HepG2 (cell line): ENCODE measurements at regions not wholly inside any gene's neighbourhood (a gene's known extent, or its start where the extent isn't known, plus 50 kb on each side); places are given as distances from the start of the nearest gene placed in this dataset.

Experiments used
- ATAC-seq: fragments of 200-7000 bp; cut with Tn5 transposase; 3 replicates; pipeline ENCODE4 v1.9.1; 2020; ENCODE audit warnings: mild to moderate bottlenecking, moderate library complexity
- BruUV-seq: library from RNA; stranded (reverse); fragments of 400-500 nt; replicated peaks from 2 replicates; lab custom pipeline; 2021; lab: Mats Ljungman, UMichigan
- CTCF ChIA-PET: fragments of 300-600 bp; formaldehyde crosslinking; extraction: SDS; loops from one replicate; lab custom pipeline; 2021; ENCODE audit warnings: low total read pairs, inconsistent platforms, low intra/inter-chr PET ratio; lab: Yijun Ruan, JAX
- POLR2A ChIA-PET: fragments of 350-600 bp; sonication (Branson Sonifier 250); formaldehyde crosslinking; loops from one replicate; lab custom pipeline; 2020; ENCODE audit warnings: antibody characterized with exemption, inconsistent platforms; lab: Yijun Ruan, JAX
- DNase-seq: peaks from one replicate; pipeline ENCODE4 v3.0.0-alpha.2; 2015; ENCODE audit warnings: low spot score
- FAIRE-seq: peaks from 3 replicates; lab custom pipeline; 2011; peaks lifted over from hg19 to GRCh38; lab: Jason Lieb, UNC
- H2AFZ ChIP-seq: one replicate; pipeline ENCODE4 v1.6.1; 2011; ENCODE audit warnings: low read length, inconsistent platforms
- H3K27ac ChIP-seq: fragments of 300-600 bp; 3 replicates; pipeline ENCODE4 v1.8.0; 2011; ENCODE audit warnings: mixed run types, mild to moderate bottlenecking, mixed read lengths, low read length, inconsistent platforms; ENCODE audit not compliant: insufficient read depth; ENCODE audit errors: extremely low read length
- H3K27me3 ChIP-seq, 2 experiments: fragments of 200-600 bp in 1 of 2; 2 replicates in 1 of 2; 3 replicates in 1 of 2; pipeline versions ENCODE4 v1.6.0 to v1.8.0; 2011; ENCODE audit warnings: low read length in 2 of 2, mild to moderate bottlenecking in 2 of 2, moderate library complexity in 2 of 2, inconsistent platforms in 1 of 2; ENCODE audit not compliant: insufficient read depth in 2 of 2, control insufficient read depth in 1 of 2
- H3K36me3 ChIP-seq, 2 experiments: fragments of 200-600 bp in 1 of 2; replicated peaks in 1 of 2; 2 replicates in 1 of 2; 3 replicates in 1 of 2; pipeline versions ENCODE4 v1.5.1 to v1.8.0; 2011; ENCODE audit warnings: low read length in 2 of 2, inconsistent platforms in 1 of 2; ENCODE audit not compliant: insufficient read depth in 2 of 2, control insufficient read depth in 1 of 2
- H3K4me1 ChIP-seq: 2 replicates; pipeline ENCODE4 v1.5.1; 2012; ENCODE audit warnings: low read length, inconsistent platforms; ENCODE audit not compliant: insufficient read depth
- H3K4me2 ChIP-seq: 2 replicates; pipeline ENCODE4 v1.6.0; 2011; ENCODE audit warnings: low read depth, low read length, inconsistent platforms
- H3K4me3 ChIP-seq, 3 experiments: fragments of 200-600 bp in 1 of 3; sonication (generic), shearing (Covaris generic) in 1 of 3; replicated peaks in 1 of 3; 2 replicates each; pipeline ENCODE4 v1.5.1; 2011 to 2016; ENCODE audit warnings: low read length in 3 of 3, inconsistent platforms in 2 of 3, low read depth in 2 of 3, mild to moderate bottlenecking in 2 of 3, control low read depth in 1 of 3, mixed read lengths in 1 of 3; ENCODE audit not compliant: insufficient read depth in 1 of 3
- H3K79me2 ChIP-seq: one replicate; pipeline ENCODE4 v1.6.1; 2011; ENCODE audit warnings: low read length, inconsistent platforms; ENCODE audit not compliant: insufficient read depth
- H3K9ac ChIP-seq: 2 replicates; pipeline ENCODE4 v1.6.0; 2011; ENCODE audit warnings: mild to moderate bottlenecking, low read depth, low read length, inconsistent platforms; ENCODE audit not compliant: insufficient read depth
- H3K9me3 ChIP-seq: 2 replicates; pipeline ENCODE4 v1.5.1; 2012; ENCODE audit warnings: mild to moderate bottlenecking, low read length
- H4K20me1 ChIP-seq: 2 replicates; pipeline ENCODE4 v1.6.0; 2011; ENCODE audit warnings: inconsistent platforms, mild to moderate bottlenecking, low read length, moderate library complexity; ENCODE audit not compliant: insufficient read depth
- ASH2L ChIP-seq: fragments of 300-600, 200-600 bp; sonication (generic); IDR thresholded peaks from 2 replicates; pipeline ENCODE4 v1.7.0; 2017; ENCODE audit warnings: low read depth, mild to moderate bottlenecking, moderate library complexity, mixed read lengths, low read length; ENCODE audit not compliant: insufficient read length
- ELF3 ChIP-seq: IDR thresholded peaks from 2 replicates; pipeline ENCODE4 v1.6.1; 2016; ENCODE audit warnings: missing genetic modification reagents, missing compliant biosample characterization
- IKZF4 ChIP-seq: sonication (generic); formaldehyde crosslinking; IDR thresholded peaks from 2 replicates; pipeline ENCODE4 v1.5.1; 2020; ENCODE audit warnings: borderline replicate concordance, mild to moderate bottlenecking, low read depth, missing genetic modification reagents; ENCODE audit errors: not compliant biosample characterization
- NCOA1 ChIP-seq: sonication (generic); formaldehyde crosslinking; IDR thresholded peaks from 2 replicates; pipeline ENCODE4 v1.9.0; 2021; ENCODE audit warnings: missing genetic modification reagents
- PITX1 ChIP-seq: sonication (generic); formaldehyde crosslinking; IDR thresholded peaks from 2 replicates; pipeline ENCODE4 v1.5.1; 2020; ENCODE audit warnings: mild to moderate bottlenecking, missing genetic modification reagents
- PLSCR1 ChIP-seq: sonication (generic); formaldehyde crosslinking; IDR thresholded peaks from 2 replicates; pipeline ENCODE4 v1.5.0; 2020; ENCODE audit warnings: missing genetic modification reagents, mild to moderate bottlenecking, borderline replicate concordance
- RERE ChIP-seq: IDR thresholded peaks from 2 replicates; pipeline ENCODE4 v1.6.1; 2016; ENCODE audit warnings: low read depth, missing genetic modification reagents, missing compliant biosample characterization
- RNF219 ChIP-seq: sonication (generic); formaldehyde crosslinking; IDR thresholded peaks from 2 replicates; pipeline ENCODE4 v1.5.0; 2020; ENCODE audit warnings: mild to moderate bottlenecking, missing genetic modification reagents
- TCF7 ChIP-seq: sonication (generic); IDR thresholded peaks from 2 replicates; pipeline ENCODE4 v1.6.1; 2016; ENCODE audit warnings: antibody characterized with exemption, low read depth
- TFAP4 ChIP-seq: sonication (generic); IDR thresholded peaks from 2 replicates; pipeline ENCODE4 v1.6.1; 2016; ENCODE audit warnings: low read depth, borderline replicate concordance
- ZFP36L2 ChIP-seq: sonication (generic); formaldehyde crosslinking; IDR thresholded peaks from 2 replicates; pipeline ENCODE4 v1.4.0; 2020; ENCODE audit warnings: missing genetic modification reagents
- ZNF550 ChIP-seq: sonication (generic); formaldehyde crosslinking; IDR thresholded peaks from 2 replicates; pipeline ENCODE4 v1.4.0; 2020; ENCODE audit warnings: mild to moderate bottlenecking, missing genetic modification reagents, borderline replicate concordance
- ZXDC ChIP-seq: sonication (generic); formaldehyde crosslinking; IDR thresholded peaks from 2 replicates; pipeline ENCODE4 v1.5.0; 2020; ENCODE audit warnings: mild to moderate bottlenecking, missing genetic modification reagents
- WGBS: methylation state at CpG from one replicate; pipeline ENCODE4 v1.1.6; 2017; ENCODE audit warnings: low lambda C conversion rate; 5-methylcytosine and 5-hydroxymethylcytosine counted together
- in situ Hi-C: cut with HindIII; loops from 2 replicates; pipeline ENCODE4 v1.10.0; 2017; ENCODE audit warnings: low pct_unique_long_range_greater_than_20kb; ENCODE audit not compliant: extremely low pct_ligation_motif_present
- intact Hi-C: fragments of 100-400 bp; cut with micrococcal nuclease; formaldehyde crosslinking; loops from one replicate; pipeline ENCODE4 v1.10.0; 2022; ENCODE audit not compliant: unreplicated experiment

GRCh38 chr10:105908701-105909100, 1255.8 kb downstream of the SORCS1 start:
- H3K4me2 ChIP-seq: no peak overlapping the region
- H3K4me3 ChIP-seq: no peak overlapping the region
- BruUV-seq: no TSS peak
- POLR2A ChIA-PET: no interaction called here
- no peaks in the 10 kb centered on the region for H3K36me3 ChIP-seq
- ATAC-seq (no peak), FAIRE-seq (no peak), DNase-seq (no peak)
- H3K27me3 ChIP-seq: no peaks in the 10 kb centered on the region
- peaks cover 84% of the 10 kb centered on the region for H3K9me3 ChIP-seq
- H3K9ac ChIP-seq: no peak overlapping the region
- no peaks in the 10 kb centered on the region for H3K79me2 ChIP-seq
- H2AFZ ChIP-seq: no peak overlapping the region
- CTCF ChIA-PET: no interaction called here
- TF ChIP-seq NCOA1 (no peak), TFAP4 (no peak), IKZF4 (no peak), ELF3 (CRISPR knock-in tag) (no peak), PITX1 (CRISPR knock-in tag) (no peak), ASH2L (no peak), ZNF550 (CRISPR knock-in tag) (no peak), ZXDC (CRISPR knock-in tag) (no peak), TCF7 (no peak), ZFP36L2 (CRISPR knock-in tag) (no peak), RERE (CRISPR knock-in tag) (no peak), PLSCR1 (CRISPR knock-in tag) (no peak), RNF219 (no peak)
- no peak overlapping the region for H3K27ac ChIP-seq
- 0% methylated on average over 1 of the region's 1 CpG for WGBS
- in situ Hi-C loops (no loop called here), intact Hi-C loops (no loop called here)
- no peaks in the 10 kb centered on the region for H3K4me1 ChIP-seq
- H4K20me1 ChIP-seq: no peaks in the 10 kb centered on the region
